NOMO-1 treated with DMSO at 0.1 percent for 48 hours (cell line): ENCODE measurements at regions not wholly inside any gene's neighbourhood (a gene's known extent, or its start where the extent isn't known, plus 50 kb on each side); places are given as distances from the start of the nearest gene placed in this dataset.

Source experiments
- DNase-seq: peaks from one replicate; lab custom pipeline; 2025; ENCODE audit not compliant: unreplicated experiment; lab: John Stamatoyannopoulos, UW

DNA sequence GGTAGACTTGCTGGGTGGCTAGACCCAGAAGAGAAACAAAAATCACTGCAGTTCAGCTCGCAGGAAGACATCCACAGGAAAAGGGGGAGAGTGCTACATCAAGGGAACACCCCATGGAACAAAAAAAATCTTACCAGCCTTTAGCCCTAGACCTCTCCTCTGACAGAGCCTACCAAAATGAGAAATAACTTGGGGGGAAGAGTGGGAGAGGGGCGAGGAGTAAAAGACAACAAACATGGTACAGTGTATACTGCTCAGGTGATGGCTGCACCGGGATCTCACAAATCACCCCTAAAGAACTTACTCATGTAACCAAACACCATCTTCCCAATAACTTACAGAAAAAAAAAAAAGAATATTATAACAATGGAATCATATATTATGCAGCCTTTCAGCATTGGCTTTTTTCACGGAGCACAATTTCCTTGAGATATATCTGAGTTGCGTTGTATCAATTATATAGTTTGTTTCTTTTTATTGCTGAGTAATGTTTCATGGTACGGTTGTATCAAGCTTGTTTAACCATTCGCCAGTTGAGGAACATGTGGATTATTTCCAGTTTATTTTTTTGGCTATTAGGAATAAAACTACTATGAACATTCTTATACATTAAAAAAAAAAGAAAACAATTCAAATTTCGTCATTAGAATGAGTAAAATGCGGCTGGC, 90.9 kb downstream of the ZNF280B start:
- no peak for DNase-seq

DNA sequence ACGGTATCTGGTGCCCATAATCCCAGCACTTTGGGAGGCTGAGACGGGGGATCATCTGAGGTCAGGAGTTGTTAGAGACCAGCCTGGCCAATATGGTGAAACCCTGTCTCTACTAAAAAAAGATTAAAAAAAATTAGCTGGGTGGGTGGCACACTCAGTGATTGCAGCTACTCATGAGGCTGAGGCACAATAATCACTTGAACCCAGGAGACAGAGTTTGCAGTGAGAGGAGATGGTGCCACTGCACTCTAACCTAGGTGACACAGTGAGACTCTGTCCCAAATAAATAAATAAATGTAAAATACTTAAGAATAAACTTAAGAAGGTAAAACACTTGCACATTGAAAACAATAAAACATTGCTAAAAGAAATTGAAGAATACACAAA, 90.4 kb downstream of the ZNF280B start:
- DNase-seq = no peak

DNA sequence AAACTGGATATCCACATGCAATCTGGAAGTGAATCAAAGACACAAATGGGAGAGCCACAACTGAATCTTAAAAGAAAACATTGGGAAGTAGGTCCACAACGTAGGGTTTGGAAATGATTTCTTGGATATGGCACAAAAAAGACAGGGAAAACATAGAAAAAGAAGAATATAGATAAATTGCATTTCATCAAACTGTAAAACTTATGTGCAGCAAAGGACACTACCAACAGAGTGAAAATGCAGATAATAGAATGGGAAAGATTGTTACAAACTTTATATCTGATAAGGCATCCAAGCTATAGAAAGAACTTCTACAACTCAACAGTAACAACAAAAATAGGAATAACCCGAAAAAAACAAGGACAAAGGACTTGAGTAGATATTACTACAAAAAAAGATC, 89.6 kb downstream of the ZNF280B start:
- DNase-seq = no peak

DNA sequence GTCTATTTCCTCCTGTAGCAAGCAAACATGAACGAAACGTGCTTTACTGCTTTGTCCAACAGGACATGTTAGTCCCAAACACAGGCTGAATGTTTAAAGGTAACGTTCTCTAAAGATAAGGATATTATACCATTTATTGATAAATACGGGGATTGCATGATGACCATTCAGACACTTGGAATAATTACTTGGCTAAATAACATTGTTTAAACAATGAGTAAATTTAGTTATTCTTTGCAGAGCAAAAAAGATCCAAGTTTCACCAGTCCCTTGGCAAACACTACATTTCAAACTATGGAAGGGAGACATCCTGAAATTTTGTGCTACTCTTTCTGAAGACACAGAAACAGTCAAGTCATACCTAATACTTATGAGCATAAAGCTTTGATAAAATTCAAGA, 88.0 kb downstream of the ZNF280B start:
- DNase-seq = no peak

DNA sequence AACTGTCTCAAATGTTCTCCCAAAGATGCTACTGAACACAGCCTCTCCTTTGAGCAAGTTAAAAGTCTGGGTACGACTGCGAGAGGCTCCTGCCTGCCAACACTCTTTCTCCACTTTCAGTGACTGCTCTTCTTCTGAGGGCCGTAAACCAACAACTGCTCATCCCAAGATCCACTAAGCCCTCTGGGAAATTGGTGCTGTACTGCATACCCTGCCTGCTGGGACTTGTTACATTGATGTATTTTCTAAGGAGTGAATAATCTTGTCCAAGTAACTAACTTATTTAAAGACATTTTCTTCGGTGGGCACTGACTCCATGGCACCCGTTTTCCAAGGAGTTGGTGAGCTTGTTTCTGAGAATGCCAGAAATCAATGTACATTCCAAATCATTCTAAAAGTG, 87.2 kb downstream of the ZNF280B start:
- DNase-seq = no peak

DNA sequence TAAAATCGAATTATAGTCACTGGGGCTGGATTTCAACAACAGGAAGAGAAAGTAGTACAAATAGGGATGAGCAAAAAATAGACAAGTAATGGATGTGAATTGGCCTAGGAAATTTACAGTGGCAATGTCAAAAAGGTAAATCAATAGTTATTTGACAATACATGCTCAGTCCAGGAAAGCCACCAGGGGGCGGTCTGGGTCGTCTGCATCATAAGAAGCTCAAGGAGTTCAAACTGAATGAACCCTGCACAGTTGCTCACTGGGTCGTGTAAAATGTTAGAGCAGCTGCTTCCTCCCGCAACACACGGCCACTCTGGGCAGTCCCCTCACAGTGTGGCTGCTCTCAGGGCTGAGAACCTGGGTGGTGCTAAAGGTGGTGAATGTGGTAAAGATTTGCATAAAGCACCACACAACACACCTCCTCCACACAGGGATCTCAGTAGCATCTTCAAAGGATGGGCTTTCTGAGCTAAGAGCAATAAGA, 85.9 kb downstream of the ZNF280B start:
- DNase-seq = peak; percentile 40

DNA sequence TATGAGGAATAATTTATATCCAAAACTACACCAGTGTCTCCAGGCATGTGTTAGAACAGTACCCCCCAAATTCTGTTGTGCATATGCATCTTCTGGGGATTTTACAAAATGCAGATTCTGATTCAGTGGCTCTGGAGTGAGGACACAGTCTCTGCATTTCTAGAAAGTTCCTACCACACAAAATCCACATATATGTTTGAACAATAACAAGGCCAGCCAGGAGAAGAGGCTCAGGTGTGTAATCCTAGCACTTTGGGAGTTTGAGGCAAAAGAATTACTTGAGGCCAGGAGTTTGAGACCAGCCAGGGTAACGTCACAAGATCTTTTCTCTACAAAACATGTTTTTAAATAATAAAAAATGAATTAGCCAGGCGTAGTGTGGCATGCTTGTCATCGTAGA, 84.9 kb downstream of the ZNF280B start:
- DNase-seq = no peak

DNA sequence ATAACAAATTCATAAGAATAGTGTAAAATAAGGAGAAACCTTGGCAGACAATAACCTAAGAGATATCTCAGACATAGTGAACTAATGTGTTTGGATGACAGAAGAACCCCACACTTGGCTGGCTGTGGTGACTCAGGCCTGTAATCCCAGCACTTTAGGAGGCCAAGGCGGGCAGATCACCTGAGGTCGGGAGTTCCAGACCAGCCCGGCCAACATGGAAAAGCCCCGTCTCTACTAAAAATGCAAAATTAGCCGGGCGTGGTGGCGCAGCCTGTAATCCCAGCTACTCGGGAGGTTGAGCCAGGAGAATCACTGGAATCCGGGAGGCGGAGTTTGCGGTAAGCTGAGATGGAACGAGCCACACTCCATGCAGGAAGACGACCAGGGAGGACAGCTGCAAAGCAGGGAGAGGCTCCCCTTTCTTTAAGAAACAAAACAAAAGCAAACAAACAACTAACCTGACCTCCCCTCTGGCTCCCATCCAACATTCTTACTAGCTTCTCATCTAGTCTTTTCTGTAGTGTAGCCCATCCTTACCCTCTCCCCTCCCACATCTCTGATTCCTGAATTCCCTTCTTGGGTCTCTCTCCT, 84.2 kb downstream of the ZNF280B start:
- no peak for DNase-seq

DNA sequence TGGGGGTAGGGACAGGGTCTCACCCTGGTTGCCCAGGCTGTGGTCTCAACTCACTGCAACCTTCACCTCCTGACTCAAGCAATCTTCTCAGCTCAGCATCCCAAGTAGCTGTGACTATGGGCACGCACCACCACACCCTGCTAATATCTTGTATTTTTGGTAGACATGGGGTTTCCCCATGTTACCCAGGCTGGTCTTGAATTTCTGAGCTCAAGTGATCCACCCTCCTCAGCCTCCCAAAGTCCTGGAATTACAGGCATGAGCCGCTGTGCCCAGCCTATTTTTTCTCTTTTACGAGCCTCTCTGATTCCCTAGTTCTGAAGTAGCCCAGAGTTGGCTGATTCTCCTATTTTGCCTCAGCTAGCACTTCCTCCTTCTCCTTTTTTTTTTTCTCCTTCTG, 83.6 kb downstream of the ZNF280B start:
- DNase-seq = no peak

DNA sequence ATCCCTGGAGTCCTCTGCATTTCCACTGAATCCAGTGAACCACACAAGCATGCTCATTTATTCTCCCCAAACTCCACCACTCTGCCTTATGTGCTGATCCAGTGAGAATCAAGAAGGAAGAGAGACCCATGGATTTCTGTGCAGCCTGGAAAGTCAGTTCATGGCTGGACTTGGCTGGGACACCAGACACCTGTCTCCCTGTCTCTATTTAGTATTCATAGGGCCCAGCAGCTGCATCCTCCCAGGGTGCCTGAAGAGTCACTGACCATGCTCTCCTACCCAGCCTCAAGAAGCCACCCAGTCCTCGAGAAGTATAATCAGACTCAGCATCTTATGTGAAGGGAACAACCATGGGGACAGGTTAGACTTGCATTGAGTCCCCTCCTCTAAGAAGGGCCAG, 83.2 kb downstream of the ZNF280B start:
- no peak for DNase-seq

DNA sequence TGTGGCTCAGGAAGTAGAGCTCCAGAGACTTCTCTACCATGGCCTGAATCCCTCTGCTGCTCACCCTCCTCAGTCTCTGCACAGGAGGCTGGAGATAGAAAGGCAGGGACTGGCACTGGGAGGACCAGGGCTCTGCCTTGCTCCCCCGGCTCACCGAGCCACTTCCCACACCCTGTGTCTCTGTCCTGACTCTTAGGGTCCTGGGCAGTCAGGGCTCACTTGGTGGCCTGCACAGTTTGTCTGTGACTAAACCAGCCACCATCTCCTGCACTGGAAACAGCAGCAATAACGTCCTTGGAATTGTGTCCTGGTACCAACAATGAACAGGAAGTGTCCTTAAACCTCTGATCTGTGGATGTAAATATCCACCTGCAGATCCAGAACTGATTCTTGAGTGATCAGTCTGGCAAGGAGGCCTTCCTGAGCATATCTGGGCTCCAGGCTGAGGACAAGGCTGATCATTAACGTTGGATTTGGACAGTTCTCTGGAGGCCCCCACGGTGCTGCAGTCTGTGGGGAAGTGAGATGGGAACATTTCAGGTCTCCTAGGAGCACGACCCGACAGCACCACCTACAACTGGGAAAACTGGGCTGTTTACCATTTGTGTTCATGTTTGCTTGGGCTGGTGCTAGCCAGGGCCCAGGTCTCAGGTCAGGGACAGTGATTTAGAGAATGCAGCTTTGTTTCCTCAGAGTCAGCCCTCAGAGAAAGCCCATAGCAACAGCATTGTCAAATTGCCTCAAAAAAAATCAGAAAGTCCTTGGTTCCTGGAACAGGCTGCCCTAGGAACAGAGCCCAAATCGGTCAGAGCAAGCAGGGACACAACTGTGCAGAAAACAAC, 82.5 kb downstream of the ZNF280B start:
- no peak for DNase-seq

DNA sequence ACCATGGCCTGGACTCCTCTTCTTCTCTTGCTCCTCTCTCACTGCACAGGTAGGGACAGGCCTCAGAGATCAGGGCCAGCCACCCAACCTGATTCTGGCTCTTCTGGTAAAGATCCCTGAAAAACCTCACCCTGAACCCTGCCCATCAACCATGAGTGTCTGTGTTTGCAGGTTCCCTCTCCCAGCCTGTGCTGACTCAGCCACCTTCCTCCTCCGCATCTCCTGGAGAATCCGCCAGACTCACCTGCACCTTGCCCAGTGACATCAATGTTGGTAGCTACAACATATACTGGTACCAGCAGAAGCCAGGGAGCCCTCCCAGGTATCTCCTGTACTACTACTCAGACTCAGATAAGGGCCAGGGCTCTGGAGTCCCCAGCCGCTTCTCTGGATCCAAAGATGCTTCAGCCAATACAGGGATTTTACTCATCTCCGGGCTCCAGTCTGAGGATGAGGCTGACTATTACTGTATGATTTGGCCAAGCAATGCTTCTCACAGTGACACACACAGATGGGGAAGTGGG, 80.9 kb downstream of the ZNF280B start:
- DNase-seq = no peak

DNA sequence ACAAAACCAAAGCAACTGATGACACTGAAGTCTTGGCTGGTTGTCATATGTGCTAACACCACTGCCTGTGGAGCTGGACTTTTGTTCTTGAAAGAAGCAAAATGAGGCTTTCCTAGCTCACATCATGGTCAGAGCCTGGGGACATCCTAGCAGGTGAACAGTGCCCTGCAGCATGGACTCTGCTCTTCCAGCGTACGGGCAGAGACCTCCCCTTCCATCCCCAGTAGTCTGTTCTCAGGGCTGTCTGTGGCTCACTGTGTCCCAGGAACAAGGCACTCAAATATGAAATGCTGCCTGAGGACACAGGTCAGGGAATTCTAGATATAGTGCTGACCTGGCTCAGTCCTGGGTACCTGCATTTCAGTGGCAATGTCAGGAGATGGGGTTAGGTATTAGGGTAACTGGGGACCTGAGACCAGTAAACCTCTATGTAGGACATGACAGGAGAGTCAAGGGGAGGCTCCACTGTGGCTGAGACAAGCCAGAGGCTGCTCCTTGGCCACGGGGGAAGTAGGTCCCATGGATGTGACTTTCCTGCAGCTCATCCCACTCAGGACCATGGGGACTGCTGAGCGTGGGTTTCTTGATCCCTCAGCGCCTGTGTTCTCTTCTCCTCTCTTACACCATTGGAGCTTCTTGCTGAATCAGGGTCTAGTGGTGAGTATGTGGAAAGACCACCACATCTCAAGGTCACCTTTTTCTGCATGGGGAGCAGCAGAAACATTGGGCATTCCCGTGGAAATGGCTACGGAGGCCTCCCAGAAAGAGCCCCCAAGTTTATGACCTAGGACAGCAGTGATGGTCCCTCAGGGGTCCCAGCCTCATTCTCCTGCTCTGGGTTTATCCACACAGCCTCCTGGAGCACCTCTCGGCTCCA, 80.1 kb downstream of the ZNF280B start:
- no peak for DNase-seq

DNA sequence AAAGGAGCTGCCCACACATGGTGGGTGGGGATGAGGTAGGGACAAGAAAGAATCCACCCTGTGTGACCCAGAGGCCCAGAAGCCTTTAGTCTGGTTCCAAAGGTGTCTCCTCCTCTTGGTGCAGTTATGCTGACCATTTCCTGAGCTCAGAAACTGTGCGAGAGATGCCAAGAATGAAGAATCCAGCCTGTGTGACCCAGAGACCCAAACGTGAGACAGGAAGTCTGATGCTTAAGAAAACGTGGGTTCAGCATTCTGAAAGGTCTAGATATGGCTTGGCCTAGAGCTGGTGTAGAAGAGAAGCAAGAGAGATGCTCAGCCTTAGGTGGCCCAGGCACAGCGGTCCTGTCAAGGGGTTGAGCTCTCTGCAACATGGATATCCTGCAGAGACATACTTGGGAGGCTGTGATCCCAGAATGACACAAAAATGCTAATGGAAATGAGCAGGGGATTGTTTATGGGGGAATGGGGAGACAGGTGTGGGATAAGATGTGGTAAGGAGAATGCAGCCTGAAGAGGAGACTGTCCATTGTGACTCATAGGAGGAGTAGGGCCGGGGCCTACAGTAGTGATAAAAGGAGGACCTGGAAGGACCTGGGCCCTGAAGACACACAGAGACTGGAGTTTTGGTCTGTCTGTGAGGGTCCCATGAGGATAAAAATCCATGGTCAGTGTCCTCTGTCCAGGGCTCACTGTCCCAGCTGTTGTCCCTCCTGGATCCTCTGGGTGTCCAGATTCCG, 79.0 kb downstream of the ZNF280B start:
- no peak for DNase-seq

DNA sequence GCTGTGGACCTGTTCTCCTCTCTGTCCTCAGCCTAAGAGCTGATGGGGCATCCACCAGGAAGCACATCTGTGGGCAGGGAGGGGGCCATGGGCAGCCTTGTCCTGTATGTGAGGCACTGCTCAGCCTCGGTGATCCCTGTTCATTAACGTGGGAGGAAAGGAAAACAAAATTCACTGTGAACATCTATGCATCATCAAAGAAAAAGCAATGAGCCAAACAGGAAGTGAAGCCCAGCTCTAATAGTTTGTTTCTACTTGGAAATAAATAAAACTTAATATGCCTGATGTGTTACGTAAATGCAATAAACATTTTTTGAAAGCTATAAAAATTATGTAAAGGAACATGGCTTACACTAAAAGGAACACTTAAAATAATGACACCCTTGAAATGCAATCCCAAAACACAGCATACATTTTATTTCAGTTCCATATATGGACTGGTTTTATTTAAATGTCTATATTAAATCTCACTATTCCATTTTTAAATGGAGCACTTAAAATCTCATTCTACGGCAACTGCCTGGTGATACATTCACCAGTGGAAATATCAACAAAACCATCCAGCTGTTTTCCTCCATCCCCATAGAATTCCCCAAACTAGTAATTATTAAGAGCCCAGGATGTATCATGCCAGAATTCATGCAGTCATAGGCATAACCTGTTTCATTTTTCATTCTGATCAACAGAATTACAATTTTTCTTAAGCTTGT, 78.3 kb downstream of the ZNF280B start:
- DNase-seq = no peak

DNA sequence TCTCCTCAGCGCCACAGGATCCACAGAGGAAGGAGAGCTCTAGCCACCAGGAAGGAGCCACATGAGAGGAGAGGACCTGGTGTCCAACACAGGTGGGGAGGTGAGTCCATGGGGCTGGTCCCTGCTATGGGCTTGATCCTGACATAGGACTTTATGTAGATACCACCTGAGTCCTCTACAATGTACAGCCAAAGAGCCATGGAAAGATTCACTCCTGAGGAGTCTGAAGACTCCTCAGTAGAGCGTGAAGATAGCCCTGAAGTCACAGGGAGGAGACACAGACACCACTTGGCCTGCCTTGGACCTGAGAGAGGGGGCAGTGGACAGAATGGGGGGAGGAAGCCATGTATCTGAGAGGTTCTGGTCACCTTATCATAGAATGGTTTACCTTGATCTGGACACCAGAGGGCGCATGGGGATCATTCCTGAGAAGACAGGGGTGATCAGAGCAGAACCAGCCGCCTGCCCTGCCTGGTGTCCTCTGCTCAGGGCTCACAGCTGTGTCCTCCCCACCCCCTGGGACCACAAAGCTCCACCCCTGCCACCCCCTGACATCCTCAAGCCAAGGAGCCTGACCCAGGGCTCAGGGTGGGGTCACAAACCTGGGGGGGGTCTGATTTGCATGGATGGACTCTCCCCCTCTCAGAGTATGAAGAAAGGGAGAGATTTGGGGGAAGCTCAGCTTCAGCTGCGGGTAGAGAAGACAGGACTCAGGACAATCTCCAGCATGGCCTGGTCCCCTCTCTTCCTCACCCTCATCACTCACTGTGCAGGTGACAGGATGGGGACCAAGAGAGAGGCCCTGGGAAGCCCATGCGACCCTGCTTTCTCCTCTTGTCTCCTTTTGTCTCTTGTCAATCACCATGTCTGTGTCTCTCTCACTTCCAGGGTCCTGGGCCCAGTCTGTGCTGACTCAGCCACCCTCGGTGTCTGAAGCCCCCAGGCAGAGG, 77.0 kb downstream of the ZNF280B start:
- DNase-seq = peak; percentile 28

DNA sequence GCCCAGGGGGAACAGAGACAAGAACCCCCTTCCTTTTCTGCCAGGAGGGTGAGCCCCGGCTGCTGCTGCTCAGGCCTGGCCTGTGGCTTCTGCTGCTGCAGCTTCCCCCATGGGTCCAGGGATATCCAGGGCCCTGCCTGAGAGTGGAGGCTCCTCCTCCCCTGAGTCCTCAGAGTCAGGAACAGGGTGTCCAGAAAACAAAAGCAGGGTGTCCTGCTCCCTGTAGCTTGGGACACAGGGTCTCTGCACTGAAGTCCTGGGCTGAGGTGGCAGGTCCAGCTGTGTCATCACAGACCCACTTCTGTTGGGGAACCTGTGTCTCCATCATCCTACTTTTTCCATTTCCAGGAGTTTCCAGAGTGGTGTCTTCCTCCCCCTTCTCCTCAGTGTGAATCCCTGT, 76.1 kb downstream of the ZNF280B start:
- no peak for DNase-seq

DNA sequence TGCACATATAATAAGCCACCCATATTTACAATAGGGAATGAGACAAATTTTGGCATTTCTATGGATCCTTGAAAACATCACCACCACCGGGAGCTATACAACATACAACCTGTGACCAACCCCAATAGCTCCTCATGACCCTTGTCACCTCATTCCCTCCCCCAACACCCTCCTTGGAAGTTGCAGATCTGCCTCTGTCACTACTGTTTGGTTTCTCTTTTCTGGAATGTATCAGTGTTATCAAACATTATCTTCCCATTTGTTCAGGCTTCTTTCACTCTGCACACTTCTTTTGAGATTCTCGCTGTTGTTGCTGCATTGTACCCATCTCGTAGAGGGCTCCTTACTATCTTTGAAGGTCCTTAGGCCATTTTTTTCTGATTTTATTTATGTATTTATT, 75.6 kb downstream of the ZNF280B start:
- DNase-seq = no peak

DNA sequence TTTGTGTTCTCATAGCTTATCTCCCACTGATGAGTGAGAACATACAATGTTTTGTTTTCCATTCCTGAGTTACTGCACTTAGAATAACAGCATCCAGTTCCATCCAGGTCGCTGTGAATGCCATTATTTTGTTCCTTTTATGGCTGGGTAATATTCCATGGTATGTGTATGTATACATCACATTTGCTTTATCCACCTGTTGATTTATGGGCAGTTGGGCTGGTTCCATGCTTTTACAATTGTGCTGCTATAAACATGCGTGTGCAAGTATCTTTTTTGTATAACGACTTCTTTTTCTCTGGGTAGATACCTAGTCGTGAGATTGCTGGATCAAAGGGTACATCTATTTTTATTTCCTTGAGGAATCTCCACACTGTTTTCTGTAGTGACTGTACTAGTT, 74.8 kb downstream of the ZNF280B start:
- no peak for DNase-seq
